K562 (cell line): ENCODE measurements at regions not wholly inside any gene's neighbourhood (a gene's known extent, or its start where the extent isn't known, plus 50 kb on each side); places are given as distances from the start of the nearest gene placed in this dataset.
"Not testable (repeated sequence)": the region's sequence is repeated elsewhere in the genome, so short reads cannot be mapped to it uniquely, and the experiment has no call there.

Experiments
- ATAC-seq: fragments of 200-7000 bp; cut with Tn5 transposase; 3 replicates; pipeline ENCODE4 v1.9.1; 2020; ENCODE audit warnings: moderate library complexity
- BruUV-seq: library from RNA; stranded (reverse); fragments of 400-500 nt; replicated peaks from 2 replicates; lab custom pipeline; 2021; lab: Mats Ljungman, UMichigan
- CTCF ChIA-PET: fragments of 300-600 bp; formaldehyde crosslinking; extraction: SDS; loops from one replicate; lab custom pipeline; 2021; ENCODE audit warnings: low intra/inter-chr PET ratio; lab: Yijun Ruan, JAX
- POLR2A ChIA-PET: fragments of 300-600, 350-650 bp; sonication (Branson Sonifier 250); formaldehyde crosslinking; extraction: SDS; loops from one replicate; lab custom pipeline; 2021; ENCODE audit warnings: antibody characterized with exemption, inconsistent platforms; lab: Yijun Ruan, JAX
- DNase-seq, 4 experiments: peaks; one replicate each; pipeline versions ENCODE4 v3.0.0 to v3.0.0-alpha.2; 2011 to 2018; ENCODE audit warnings: low spot score in 3 of 4, mixed read lengths in 3 of 4; ENCODE audit errors: extremely low read depth in 1 of 4
- FAIRE-seq: peaks from 2 replicates; lab custom pipeline; 2011; peaks lifted over from hg19 to GRCh38; lab: Jason Lieb, UNC
- H2AFZ ChIP-seq: 2 replicates; pipeline ENCODE4 v1.6.0; 2011; ENCODE audit warnings: low read depth, low read length, control low read depth, inconsistent platforms
- H3K27ac ChIP-seq: fragments of 200-600 bp; 3 replicates; pipeline ENCODE4 v1.8.0; 2011; ENCODE audit warnings: low read depth, mild to moderate bottlenecking, control low read depth, inconsistent platforms, low read length, moderate library complexity, mixed read lengths; ENCODE audit errors: extremely low read depth
- H3K27me3 ChIP-seq, 2 experiments: fragments of 300-600 bp in 1 of 2; 2 replicates in 1 of 2; 3 replicates in 1 of 2; pipeline versions ENCODE4 v1.6.0 to v1.8.0; 2011; ENCODE audit warnings: inconsistent platforms in 2 of 2, low read length in 2 of 2, mild to moderate bottlenecking in 1 of 2, mixed read lengths in 1 of 2, moderate library complexity in 1 of 2; ENCODE audit not compliant: control insufficient read depth in 2 of 2, insufficient read depth in 2 of 2
- H3K36me3 ChIP-seq: fragments of 300-600 bp; 3 replicates; pipeline ENCODE4 v1.8.0; 2011; ENCODE audit warnings: mild to moderate bottlenecking, low read length, inconsistent platforms; ENCODE audit not compliant: control insufficient read depth, insufficient read depth
- H3K4me1 ChIP-seq, 2 experiments: fragments of 200-600 bp in 1 of 2; replicated peaks in 1 of 2; 2 replicates in 1 of 2; 3 replicates in 1 of 2; pipeline versions ENCODE4 v1.5.1 to v1.8.0; 2011; ENCODE audit warnings: inconsistent platforms in 2 of 2, low read length in 2 of 2, mild to moderate bottlenecking in 1 of 2, mixed read lengths in 1 of 2, moderate library complexity in 1 of 2; ENCODE audit not compliant: control insufficient read depth in 2 of 2, insufficient read depth in 2 of 2
- H3K4me2 ChIP-seq: 2 replicates; pipeline ENCODE4 v1.6.1; 2011; ENCODE audit warnings: low read length, control low read depth, inconsistent platforms, mixed read lengths; ENCODE audit not compliant: insufficient read depth
- H3K4me3 ChIP-seq: fragments of 200-600 bp; sonication (generic), shearing (Covaris generic); 2 replicates; pipeline ENCODE4 v1.5.1; 2016; ENCODE audit warnings: control low read depth, inconsistent platforms
- H3K79me2 ChIP-seq: fragments of 200-600 bp; 3 replicates; pipeline ENCODE4 v1.8.0; 2011; ENCODE audit warnings: low read length, inconsistent platforms; ENCODE audit not compliant: control insufficient read depth, insufficient read depth
- H3K9ac ChIP-seq, 2 experiments: 2 replicates each; pipeline versions ENCODE4 v1.6.0 to v1.6.1; 2011; ENCODE audit warnings: low read depth in 2 of 2, low read length in 2 of 2, control low read depth in 1 of 2, inconsistent platforms in 1 of 2, mild to moderate bottlenecking in 1 of 2, mixed read lengths in 1 of 2; ENCODE audit not compliant: insufficient read depth in 1 of 2
- H3K9me1 ChIP-seq: one replicate; pipeline ENCODE4 v1.6.0; 2011; ENCODE audit warnings: inconsistent platforms, mild to moderate bottlenecking, low read length, moderate library complexity; ENCODE audit not compliant: control insufficient read depth, insufficient read depth
- H3K9me3 ChIP-seq: replicated peaks from 2 replicates; pipeline ENCODE4 v1.5.1; 2011; ENCODE audit warnings: low read depth, low read length, inconsistent platforms; ENCODE audit not compliant: control insufficient read depth, insufficient read depth
- H4K20me1 ChIP-seq: replicated peaks from 2 replicates; pipeline ENCODE4 v1.6.1; 2011; ENCODE audit warnings: low read length, inconsistent platforms, mixed read lengths; ENCODE audit not compliant: control insufficient read depth, insufficient read depth
- WGBS: fragments of 100-300 bp; shearing (Covaris generic); methylation state at CpG from one replicate; pipeline ENCODE4 v1.1.6; 2016; ENCODE audit warnings: low coverage, mixed read lengths; ENCODE audit not compliant: insufficient coverage; ENCODE audit errors: missing lambda C conversion rate; 5-methylcytosine and 5-hydroxymethylcytosine counted together
- in situ Hi-C: fragments of 300-500 bp; cut with MboI; formaldehyde crosslinking; loops from 4 replicates; pipeline ENCODE4 v1.15.0; 2018; ENCODE audit warnings: inconsistent platforms, mixed read lengths
- intact Hi-C: fragments of 100-400 bp; cut with micrococcal nuclease; formaldehyde crosslinking; loops from 2 replicates; pipeline ENCODE4 v1.14.2; 2022

- POLR2A ChIA-PET, ATAC-seq, CTCF ChIA-PET: not testable (repeated sequence)
Measured at GRCh38 chr9:66695561-66696240, 204.8 kb upstream of the ZNF658 start.

GRCh38 chr9:66697343-66698065, 203.0 kb upstream of the ZNF658 start:
- ATAC-seq, H3K27ac ChIP-seq, FAIRE-seq, CTCF ChIA-PET, POLR2A ChIA-PET, intact Hi-C loops, H3K9ac ChIP-seq, H4K20me1 ChIP-seq, H3K36me3 ChIP-seq, H3K79me2 ChIP-seq, H2AFZ ChIP-seq, in situ Hi-C loops, DNase-seq, H3K9me1 ChIP-seq, H3K4me2 ChIP-seq, H3K9me3 ChIP-seq, H3K27me3 ChIP-seq, BruUV-seq, H3K4me1 ChIP-seq, H3K4me3 ChIP-seq: not testable (repeated sequence)
- WGBS = no CpG with 5 or more reads among the region's 9 CpGs

More at GRCh38 chr9:66695561-66696240, 204.8 kb upstream of the ZNF658 start:
- H3K36me3 ChIP-seq, H3K4me1 ChIP-seq, intact Hi-C loops, in situ Hi-C loops, H3K4me2 ChIP-seq, H3K9me1 ChIP-seq, H3K27ac ChIP-seq, BruUV-seq, H3K9ac ChIP-seq, FAIRE-seq, H3K79me2 ChIP-seq, H3K27me3 ChIP-seq, DNase-seq, H2AFZ ChIP-seq, H4K20me1 ChIP-seq, H3K4me3 ChIP-seq, H3K9me3 ChIP-seq: not testable (repeated sequence)
- WGBS = no CpG with 5 or more reads among the region's 6 CpGs

- intact Hi-C loops, CTCF ChIA-PET, ATAC-seq, H3K4me2 ChIP-seq, FAIRE-seq, POLR2A ChIA-PET, H3K27ac ChIP-seq, H3K9me1 ChIP-seq, H4K20me1 ChIP-seq, H3K9me3 ChIP-seq, H3K36me3 ChIP-seq, H2AFZ ChIP-seq, H3K9ac ChIP-seq, H3K27me3 ChIP-seq, H3K4me1 ChIP-seq, in situ Hi-C loops, BruUV-seq, DNase-seq, H3K79me2 ChIP-seq, H3K4me3 ChIP-seq: not testable (repeated sequence)
- WGBS = no CpG with 5 or more reads among the region's 4 CpGs
Measured at GRCh38 chr9:66698066-66698455, 202.5 kb upstream of the ZNF658 start.
